ENCODE measurements at regions not wholly inside any gene's neighbourhood (a gene's known extent, or its start where the extent isn't known, plus 50 kb on each side); places are given as distances from the start of the nearest gene placed in this dataset.

DNA sequence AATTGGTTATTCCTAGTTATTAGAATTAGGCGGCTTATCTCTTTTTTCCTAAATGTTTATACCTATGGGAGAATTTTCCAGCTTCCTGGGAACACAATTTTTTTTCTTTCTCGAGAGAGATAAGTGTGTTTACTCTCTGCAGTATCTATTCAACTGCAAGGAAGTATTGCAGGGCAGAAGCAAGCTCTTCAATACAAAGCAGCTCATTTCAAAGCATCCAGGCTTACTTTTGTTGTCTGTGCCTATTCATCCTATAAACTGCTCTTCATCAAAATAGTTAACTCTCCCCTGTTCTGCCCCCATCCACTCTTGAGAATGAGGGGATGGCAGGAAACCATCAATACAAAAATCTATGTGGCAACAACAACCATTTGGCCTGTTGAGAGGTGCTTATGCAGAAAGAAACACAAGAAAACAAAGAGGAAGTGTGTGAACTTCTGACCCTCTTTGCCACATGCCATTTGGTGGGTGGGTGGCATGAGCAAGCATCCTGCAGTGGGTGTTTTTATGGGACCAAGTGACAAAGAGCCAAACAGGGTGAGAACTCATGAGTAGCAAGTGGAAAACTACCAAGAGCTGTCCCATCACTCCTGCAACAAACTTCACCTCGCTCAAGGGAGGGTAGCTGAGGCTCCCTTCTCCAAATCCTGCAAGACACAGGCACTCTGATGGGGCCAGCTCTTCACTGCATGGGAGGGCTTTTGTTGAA is 50.6 kb upstream of the MRPS6 start:
- H3K36me3 Mint-ChIP-seq: peaks cover 1% of the 10 kb centered on the region
- H3K27me3 Mint-ChIP-seq: no peaks in the 10 kb centered on the region
- peaks cover 14% of the 10 kb centered on the region for H3K4me1 Mint-ChIP-seq
- no peak overlapping the region for H3K4me3 Mint-ChIP-seq
- no peaks in the 10 kb centered on the region for H3K9me3 Mint-ChIP-seq
- no peak overlapping the region for H3K27ac Mint-ChIP-seq

GRCh38 chr21:34021726-34022125 is 51.7 kb upstream of the MRPS6 start:
- no peaks in the 10 kb centered on the region for H3K27me3 Mint-ChIP-seq
- peak overlapping the region; percentile 42 for H3K27ac Mint-ChIP-seq
- peaks cover 1% of the 10 kb centered on the region for H3K36me3 Mint-ChIP-seq
- H3K4me1 Mint-ChIP-seq: peaks cover 14% of the 10 kb centered on the region
- H3K9me3 Mint-ChIP-seq: no peaks in the 10 kb centered on the region
- H3K4me3 Mint-ChIP-seq: no peak overlapping the region

GRCh38 chr21:34020983-34021553 is 52.3 kb upstream of the MRPS6 start:
- Mint-ChIP-seq H3K36me3 (peaks cover 1% of the 10 kb centered on the region), H3K4me3 (no peak overlapping the region), H3K27ac (no peak overlapping the region), H3K4me1 (peaks cover 14% of the 10 kb centered on the region), H3K27me3 (no peaks in the 10 kb centered on the region), H3K9me3 (no peaks in the 10 kb centered on the region)

DNA sequence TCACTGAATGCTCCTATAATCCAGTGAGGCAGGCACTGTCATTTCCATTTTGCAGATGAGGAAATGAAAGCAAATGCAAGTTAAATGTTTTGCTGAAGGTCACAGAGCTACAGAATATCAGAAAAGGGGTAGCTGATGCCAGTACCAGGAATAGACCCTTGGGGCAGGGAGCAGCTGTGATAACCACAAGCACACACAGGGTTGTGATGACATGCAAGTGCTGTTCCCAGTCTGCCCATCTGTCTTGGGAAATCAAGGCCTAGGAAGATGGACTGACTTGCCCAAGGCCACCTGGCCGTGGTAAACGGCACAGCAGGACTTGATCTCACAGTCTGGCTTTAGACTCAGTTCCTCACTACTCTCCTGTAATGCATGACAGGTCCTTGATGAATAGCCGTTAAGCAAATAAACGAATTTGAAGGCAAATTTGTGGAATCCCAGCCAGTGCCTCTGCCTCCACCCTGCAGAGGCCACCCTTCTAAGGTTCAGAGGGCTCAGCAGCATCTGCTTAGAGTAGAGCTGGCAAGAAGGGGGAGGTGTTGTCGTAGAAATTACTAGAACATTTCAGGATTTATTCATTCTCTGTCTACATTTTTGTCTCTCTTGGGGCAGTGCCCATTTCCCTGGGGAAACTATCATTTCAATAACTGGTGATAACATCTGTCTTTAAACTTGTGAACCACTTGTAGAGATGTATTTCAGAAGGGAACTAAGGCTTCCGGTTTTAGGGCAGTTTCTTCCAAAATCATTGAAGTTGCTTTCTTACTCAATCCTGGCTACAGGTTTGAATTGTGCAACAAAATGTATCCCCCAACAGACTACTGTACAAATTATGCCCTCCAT is 53.2 kb upstream of the MRPS6 start:
- peaks cover 14% of the 10 kb centered on the region for H3K4me1 Mint-ChIP-seq
- no peak overlapping the region for H3K4me3 Mint-ChIP-seq
- no peak overlapping the region for H3K27ac Mint-ChIP-seq
- no peaks in the 10 kb centered on the region for H3K27me3 Mint-ChIP-seq
- H3K9me3 Mint-ChIP-seq: no peaks in the 10 kb centered on the region
- H3K36me3 Mint-ChIP-seq: peaks cover 1% of the 10 kb centered on the region

DNA sequence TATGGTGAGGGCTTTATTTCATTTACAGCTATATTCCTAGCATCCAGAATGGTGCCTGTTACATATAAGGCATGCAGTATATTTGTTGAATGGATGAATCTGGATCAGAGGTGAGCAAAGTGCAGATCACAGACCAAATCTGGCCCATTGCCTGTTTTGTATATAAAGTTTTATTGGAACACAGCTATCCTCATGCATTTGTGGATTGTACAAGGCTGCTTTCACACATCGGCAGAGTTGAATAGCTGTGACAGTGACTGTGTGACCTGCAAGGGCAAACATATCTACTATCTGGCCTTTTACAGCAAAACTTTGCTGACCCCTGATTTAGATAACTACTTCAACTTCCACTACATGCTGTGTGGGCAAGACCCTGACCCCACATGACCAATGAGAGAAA is 54.0 kb upstream of the MRPS6 start:
- peaks cover 14% of the 10 kb centered on the region for H3K4me1 Mint-ChIP-seq
- H3K9me3 Mint-ChIP-seq: peaks cover 6% of the 10 kb centered on the region
- H3K27me3 Mint-ChIP-seq: no peaks in the 10 kb centered on the region
- H3K36me3 Mint-ChIP-seq: peaks cover 5% of the 10 kb centered on the region
- no peak overlapping the region for H3K27ac Mint-ChIP-seq
- no peak overlapping the region for H3K4me3 Mint-ChIP-seq

DNA sequence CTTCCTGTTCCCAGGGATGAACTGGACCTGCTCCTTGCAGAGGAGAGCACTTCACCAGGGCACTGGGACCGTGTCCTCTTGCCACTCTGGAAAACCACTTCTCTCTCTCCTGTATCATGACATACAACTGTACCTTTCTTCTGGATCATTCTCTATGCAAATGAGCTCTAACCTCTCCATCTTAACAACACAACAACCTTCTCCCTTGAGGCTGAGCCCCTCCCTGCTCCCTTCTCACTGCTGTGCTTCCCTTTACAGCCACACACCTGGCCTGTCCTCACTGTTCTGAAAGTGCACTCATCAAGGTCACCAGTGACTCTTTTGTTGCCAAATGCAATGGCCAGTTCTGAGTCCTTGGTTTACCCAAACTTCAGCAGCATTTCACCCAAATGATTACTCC is 54.5 kb upstream of the MRPS6 start:
- no peak overlapping the region for H3K27ac Mint-ChIP-seq
- peaks cover 14% of the 10 kb centered on the region for H3K4me1 Mint-ChIP-seq
- no peaks in the 10 kb centered on the region for H3K27me3 Mint-ChIP-seq
- H3K9me3 Mint-ChIP-seq: peaks cover 7% of the 10 kb centered on the region
- no peak overlapping the region for H3K4me3 Mint-ChIP-seq
- H3K36me3 Mint-ChIP-seq: peaks cover 8% of the 10 kb centered on the region

DNA sequence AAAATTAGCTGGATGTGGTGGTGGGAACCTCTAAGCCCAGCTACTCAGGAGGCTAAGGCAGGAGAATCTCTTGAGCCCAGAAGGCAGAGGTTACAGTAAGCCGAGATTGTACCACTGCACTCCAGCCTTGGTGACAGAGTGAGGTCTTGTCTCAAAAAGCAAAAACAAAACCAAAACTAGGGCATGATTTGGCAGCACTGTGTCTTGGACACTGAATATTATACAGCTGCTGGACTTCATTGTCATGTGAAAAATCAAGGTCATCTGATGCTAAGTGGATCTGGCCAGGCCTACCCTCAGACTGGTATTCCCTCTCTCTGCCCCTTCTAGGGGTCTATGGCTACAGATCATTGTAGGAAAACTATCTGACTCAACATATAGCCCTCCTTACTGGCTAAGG is 55.2 kb upstream of the MRPS6 start:
- Mint-ChIP-seq H3K27ac (no peak overlapping the region), H3K9me3 (peaks cover 7% of the 10 kb centered on the region), H3K27me3 (no peaks in the 10 kb centered on the region), H3K36me3 (peaks cover 8% of the 10 kb centered on the region), H3K4me1 (peaks cover 14% of the 10 kb centered on the region), H3K4me3 (no peak overlapping the region)

DNA sequence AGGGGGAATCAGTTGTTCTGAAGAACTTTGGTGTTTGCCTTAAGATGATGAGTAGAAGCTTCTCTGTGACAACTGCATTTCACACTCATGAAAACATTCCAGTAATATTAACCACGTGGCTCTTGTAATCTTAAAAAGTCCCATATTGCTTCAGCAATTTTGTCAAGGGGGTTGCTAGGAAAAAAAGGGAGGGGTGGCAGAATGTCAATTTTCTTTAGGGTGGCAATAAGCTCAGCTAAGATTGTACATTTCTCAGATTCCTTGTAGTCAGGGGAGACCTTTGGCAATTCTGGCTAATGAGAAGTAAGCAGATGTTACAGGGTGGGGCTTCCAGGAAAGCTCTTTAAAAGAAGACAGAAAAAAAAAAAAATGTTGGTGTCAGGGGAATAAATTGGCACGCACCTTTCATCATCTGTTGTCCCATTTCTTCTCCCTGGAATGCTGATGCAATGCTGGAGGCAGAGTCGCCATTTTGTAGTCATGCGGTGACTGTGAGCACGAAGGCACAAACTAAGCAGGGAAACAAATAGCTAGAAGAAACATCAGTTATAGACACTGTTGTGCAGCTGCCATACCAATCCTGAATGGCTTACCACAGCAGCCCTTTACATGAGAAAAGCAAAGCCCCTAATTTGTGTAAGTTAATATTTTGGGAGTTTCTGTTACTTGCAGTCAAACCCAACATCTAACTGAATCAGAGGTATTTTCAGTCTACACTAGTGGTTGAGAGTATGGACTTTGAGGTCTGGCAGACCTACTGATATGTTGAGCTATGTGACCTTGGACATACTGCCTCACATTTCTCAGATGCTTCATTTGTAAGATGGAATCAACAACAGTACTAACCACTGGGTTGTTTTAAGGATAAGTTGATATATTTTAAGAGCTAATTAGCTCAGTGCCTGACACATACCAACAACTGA is 56.1 kb upstream of the MRPS6 start:
- Mint-ChIP-seq H3K4me3 (no peak overlapping the region), H3K36me3 (peaks cover 8% of the 10 kb centered on the region)

DNA sequence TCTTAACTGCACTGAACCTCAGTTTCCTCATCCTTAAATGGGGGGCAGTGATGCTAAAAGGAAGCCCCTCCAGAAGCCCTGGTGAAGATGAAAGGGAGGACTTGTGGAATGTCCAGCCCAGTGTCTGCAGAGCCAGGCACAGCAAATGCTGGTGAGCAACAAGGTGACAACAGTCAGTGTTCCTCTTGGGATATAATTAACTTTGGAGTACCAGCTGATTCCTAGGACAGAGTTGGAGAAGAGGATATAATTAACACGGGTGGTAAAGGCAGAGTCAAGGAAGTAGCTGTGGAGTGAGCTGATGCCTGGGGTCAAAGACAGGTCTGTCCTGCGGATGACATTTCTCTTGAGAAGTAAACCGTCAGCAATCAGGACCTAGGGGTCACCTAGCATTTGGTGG is 60.7 kb upstream of the MRPS6 start:
- Mint-ChIP-seq H3K4me1 (peaks cover 5% of the 10 kb centered on the region), H3K4me3 (no peak overlapping the region), H3K27ac (no peak overlapping the region), H3K9me3 (peaks cover 12% of the 10 kb centered on the region), H3K36me3 (peaks cover 16% of the 10 kb centered on the region), H3K27me3 (no peaks in the 10 kb centered on the region)

More for the DNA sequence above, 56.1 kb upstream of the MRPS6 start:
- Mint-ChIP-seq H3K9me3 (peaks cover 7% of the 10 kb centered on the region), H3K4me1 (peaks cover 14% of the 10 kb centered on the region), H3K27me3 (no peaks in the 10 kb centered on the region), H3K27ac (no peak overlapping the region)

- peaks cover 5% of the 10 kb centered on the region for H3K4me1 Mint-ChIP-seq
- peaks cover 12% of the 10 kb centered on the region for H3K9me3 Mint-ChIP-seq
- H3K4me3 Mint-ChIP-seq: no peak overlapping the region
- H3K27me3 Mint-ChIP-seq: no peaks in the 10 kb centered on the region
- H3K27ac Mint-ChIP-seq: no peak overlapping the region
- H3K36me3 Mint-ChIP-seq: peaks cover 16% of the 10 kb centered on the region
Observed at GRCh38 chr21:34011660-34012059, 61.7 kb upstream of the MRPS6 start.

DNA sequence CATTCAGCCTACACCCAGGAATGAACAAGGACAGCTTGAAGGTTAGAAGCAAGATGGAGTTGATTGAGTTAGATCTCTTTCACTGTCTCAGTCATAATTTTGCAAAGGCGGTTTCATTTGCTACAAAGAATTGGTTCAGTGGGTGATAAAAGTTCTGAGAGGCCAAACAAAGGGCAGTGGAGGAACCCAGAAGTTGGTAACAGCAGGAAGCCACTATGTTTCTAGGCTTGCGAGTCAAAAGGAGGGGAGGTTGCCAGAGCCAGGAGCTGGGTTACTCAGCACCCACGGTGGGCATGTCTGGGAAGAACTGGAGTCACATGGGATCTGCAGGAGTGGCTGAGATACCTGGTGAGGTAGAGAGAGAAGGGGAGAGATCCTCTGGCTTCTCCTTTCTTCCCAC is 64.2 kb upstream of the MRPS6 start:
- Mint-ChIP-seq H3K9me3 (peaks cover 5% of the 10 kb centered on the region), H3K36me3 (peaks cover 11% of the 10 kb centered on the region), H3K4me1 (peaks cover 5% of the 10 kb centered on the region), H3K27me3 (no peaks in the 10 kb centered on the region), H3K27ac (peak overlapping the region; percentile 8), H3K4me3 (no peak overlapping the region)

DNA sequence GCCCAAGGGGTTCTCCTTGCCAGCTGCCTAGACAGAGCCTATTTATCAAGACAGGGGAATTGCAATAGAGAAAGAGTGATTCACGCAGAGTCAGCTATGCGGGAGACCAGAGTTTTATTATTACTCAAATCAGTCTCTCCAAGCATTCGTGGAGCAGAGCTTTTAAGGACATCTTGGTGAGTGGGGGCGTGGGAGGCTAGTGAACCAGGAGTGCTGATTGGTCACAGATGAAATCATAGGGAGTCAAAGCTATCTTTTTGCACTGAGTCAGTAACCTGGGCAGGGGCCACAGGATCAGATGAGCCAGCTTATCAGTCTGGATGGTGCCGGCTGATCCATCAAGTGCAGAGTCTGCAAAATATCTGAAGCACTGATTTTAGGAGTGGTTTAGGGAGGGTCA is 64.8 kb upstream of the MRPS6 start:
- no peak overlapping the region for H3K4me3 Mint-ChIP-seq
- peaks cover 5% of the 10 kb centered on the region for H3K4me1 Mint-ChIP-seq
- H3K27ac Mint-ChIP-seq: no peak overlapping the region
- H3K36me3 Mint-ChIP-seq: peaks cover 9% of the 10 kb centered on the region
- no peaks in the 10 kb centered on the region for H3K27me3 Mint-ChIP-seq
- peaks cover 5% of the 10 kb centered on the region for H3K9me3 Mint-ChIP-seq

GRCh38 chr21:34006611-34007168 is 66.7 kb upstream of the MRPS6 start:
- Mint-ChIP-seq H3K27me3 (no peaks in the 10 kb centered on the region), H3K27ac (no peak overlapping the region), H3K4me1 (peaks cover 5% of the 10 kb centered on the region), H3K4me3 (no peak overlapping the region), H3K9me3 (peaks cover 5% of the 10 kb centered on the region), H3K36me3 (peaks cover 7% of the 10 kb centered on the region)

DNA sequence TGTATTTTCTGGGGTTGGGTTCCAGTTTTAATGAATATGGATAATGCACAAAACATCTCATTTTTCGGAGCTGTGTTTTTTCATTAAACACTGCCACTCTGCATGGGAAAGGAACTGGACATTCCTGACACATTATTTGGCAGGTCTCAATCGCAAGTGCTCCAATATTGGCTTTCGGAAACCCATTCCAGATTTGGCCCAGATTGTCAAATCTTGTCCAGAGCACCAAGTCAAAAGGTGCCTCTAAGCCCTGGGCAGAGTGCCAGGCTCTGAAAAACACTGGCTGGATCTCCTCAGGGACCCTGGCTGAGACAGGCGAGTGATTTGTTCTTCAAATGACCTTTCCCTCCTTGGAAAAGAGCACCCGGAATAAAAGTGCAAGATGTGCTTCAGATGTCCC is 68.4 kb upstream of the MRPS6 start:
- Mint-ChIP-seq H3K36me3 (peaks cover 3% of the 10 kb centered on the region), H3K9me3 (no peaks in the 10 kb centered on the region), H3K27ac (no peak overlapping the region), H3K27me3 (no peaks in the 10 kb centered on the region), H3K4me3 (no peak overlapping the region), H3K4me1 (peaks cover 5% of the 10 kb centered on the region)

Measured in activated naive CD4-positive, alpha-beta T cell treated with anti-CD3 and anti-CD28 coated beads, Interleukin-2, amount 50 U/mL, for 24 hours (primary cell).